HAP-1 (cell line): ENCODE measurements at regions not wholly inside any gene's neighbourhood (a gene's known extent, or its start where the extent isn't known, plus 50 kb on each side); places are given as distances from the start of the nearest gene placed in this dataset.

Experiments used
- DNase-seq, 2 experiments: peaks; one replicate each; pipeline ENCODE4 v3.0.0-alpha.2; 2016 to 2020; ENCODE audit warnings: low spot score in 2 of 2
- H3K27me3 ChIP-seq: fragments of 250-450 bp; sonication (Bioruptor Pico); 2 replicates; pipeline ENCODE4 v1.5.1; 2020; ENCODE audit warnings: low read depth, mild to moderate bottlenecking, moderate library complexity
- H3K36me3 ChIP-seq: fragments of 250-450 bp; sonication (Bioruptor Pico); replicated peaks from 2 replicates; pipeline ENCODE4 v1.5.1; 2020; ENCODE audit warnings: mild to moderate bottlenecking
- H3K4me1 ChIP-seq: fragments of 250-450 bp; sonication (Bioruptor Pico); 2 replicates; pipeline ENCODE4 v1.5.1; 2020; ENCODE audit warnings: mild to moderate bottlenecking
- H3K4me3 ChIP-seq: fragments of 250-450 bp; sonication (Bioruptor Pico); 2 replicates; pipeline ENCODE4 v1.5.1; 2020; ENCODE audit warnings: mild to moderate bottlenecking, moderate library complexity
- H3K9me3 ChIP-seq: fragments of 250-450 bp; sonication (Bioruptor Pico); 2 replicates; pipeline ENCODE4 v1.5.1; 2020; ENCODE audit warnings: mild to moderate bottlenecking, moderate library complexity
- in situ Hi-C: fragments of 300-500 bp; cut with MboI; formaldehyde crosslinking; loops from 3 replicates; pipeline ENCODE4 v1.14.3; 2020; ENCODE audit warnings: low sequenced_read_pairs, inconsistent platforms, mixed read lengths

DNA sequence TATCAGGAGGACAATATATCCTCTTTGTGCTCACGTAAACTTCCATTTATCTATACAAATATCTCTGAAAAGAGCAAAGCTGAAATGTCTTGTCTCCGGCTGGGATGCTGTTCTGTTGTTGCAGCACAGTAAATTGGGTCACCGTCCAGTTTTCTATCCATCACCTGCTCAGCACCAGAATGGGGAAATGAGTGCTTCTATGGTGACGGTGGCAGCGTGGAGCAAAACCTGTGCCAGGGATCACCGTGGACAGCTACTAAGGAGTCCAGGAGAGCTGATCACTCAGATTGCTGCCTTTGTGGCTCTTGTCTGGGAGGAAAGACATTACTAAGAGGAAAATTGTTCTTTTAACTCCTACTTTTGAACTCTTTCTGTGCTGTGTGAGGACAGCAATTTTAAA, 531.6 kb downstream of the PSAT1 start:
- H3K4me1 ChIP-seq: no peaks in the 10 kb centered on the region
- H3K9me3 ChIP-seq: no peaks in the 10 kb centered on the region
- no peak for DNase-seq
- H3K27me3 ChIP-seq: no peaks in the 10 kb centered on the region; the same call in 1 of the 2 replicates
- H3K4me3 ChIP-seq: no peak overlapping the region
- no peaks in the 10 kb centered on the region for H3K36me3 ChIP-seq
- in situ Hi-C loops: no loop called here

DNA sequence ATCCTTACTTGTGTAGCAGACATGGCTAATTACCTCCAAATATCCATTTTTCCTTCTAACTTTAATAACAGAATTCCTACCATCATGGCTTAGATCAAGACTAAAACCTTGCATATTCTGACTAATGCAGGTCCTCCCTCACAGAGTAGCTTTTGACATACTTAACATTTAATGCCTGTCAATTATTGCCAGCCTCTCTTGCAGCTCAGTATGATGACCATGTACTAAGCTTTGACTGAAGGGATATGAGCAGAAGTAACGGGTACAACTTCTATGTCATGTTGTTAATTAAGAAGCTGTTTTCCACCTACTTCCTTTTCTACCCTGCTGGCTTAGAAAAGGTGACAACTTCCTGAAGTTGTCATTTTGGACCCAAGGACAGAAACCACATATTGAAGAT, 533.4 kb downstream of the PSAT1 start:
- Histone ChIP-seq H3K9me3 (no peaks in the 10 kb centered on the region), H3K4me3 (no peak overlapping the region), H3K36me3 (no peaks in the 10 kb centered on the region), H3K27me3 (no peaks in the 10 kb centered on the region), H3K4me1 (no peaks in the 10 kb centered on the region)
- no peak for DNase-seq
- in situ Hi-C loops: no loop called here

DNA sequence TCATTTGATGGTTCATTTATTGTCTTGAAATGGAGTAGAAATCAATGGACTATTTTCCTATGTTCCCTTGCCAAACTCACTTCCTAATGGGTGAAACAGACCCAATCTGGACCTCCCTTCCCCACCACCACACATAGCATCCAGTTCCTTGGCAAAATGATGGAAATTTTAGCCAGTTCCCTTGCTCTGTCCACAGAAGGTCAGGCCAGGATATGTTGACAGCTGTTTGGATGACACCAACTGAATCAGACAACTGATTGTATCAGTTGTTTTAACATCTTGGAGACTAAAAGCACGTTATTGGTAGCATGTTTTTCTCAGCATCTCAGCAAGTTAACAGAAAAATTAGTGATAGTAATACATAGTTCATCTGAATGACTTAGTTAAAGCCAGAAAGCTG, 534.8 kb downstream of the PSAT1 start:
- Histone ChIP-seq H3K9me3 (no peaks in the 10 kb centered on the region), H3K4me3 (no peak overlapping the region), H3K36me3 (no peaks in the 10 kb centered on the region), H3K27me3 (no peaks in the 10 kb centered on the region), H3K4me1 (no peaks in the 10 kb centered on the region)
- in situ Hi-C loops: no loop called here
- no peak for DNase-seq

DNA sequence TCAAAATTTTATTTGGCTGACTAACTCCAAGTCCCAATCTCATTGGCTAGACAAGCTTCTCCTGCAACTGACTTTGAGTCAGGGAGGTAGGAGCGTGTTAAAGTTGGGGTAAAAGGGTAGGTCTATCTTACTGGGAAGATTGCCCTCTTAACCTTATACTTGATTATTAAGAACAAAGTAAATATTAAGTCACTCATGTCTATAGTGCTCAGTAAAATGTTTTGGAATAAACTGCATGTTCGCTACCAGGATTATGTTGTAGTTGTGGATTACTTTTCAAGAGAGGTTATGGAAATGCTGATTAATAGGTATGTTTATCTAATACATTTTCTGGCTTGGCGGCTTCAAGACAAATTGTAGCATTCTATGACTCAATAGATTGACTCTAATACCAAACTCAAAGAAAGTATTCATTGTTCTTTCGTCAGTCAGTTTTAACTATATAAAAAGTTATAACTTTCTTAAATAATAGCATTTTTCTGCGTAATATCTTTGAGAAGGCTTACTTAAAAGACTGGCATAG, 539.1 kb downstream of the PSAT1 start:
- DNase-seq: no peak
- Histone ChIP-seq H3K4me1 (no peaks in the 10 kb centered on the region), H3K9me3 (no peaks in the 10 kb centered on the region), H3K36me3 (no peaks in the 10 kb centered on the region), H3K27me3 (no peaks in the 10 kb centered on the region), H3K4me3 (no peak overlapping the region)
- in situ Hi-C loops: no loop called here

DNA sequence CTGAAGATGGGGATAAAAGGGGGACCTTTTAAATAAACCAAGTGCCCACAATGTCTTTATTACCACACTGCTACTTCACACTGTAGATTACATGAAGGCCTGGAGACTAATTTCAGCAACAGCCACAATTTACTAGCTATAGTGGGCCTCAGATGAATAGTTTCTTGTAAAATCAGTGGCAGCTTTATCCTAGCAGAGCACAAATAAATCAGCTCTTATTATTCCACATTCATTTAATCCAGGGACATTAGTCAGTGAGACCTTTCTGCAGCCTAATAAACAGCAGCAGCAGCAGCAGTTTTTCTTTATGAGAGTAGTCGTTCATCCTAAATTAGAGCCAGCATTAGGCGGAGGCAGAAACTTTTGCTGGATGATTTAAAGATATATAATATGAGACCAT, 542.3 kb downstream of the PSAT1 start:
- Histone ChIP-seq H3K36me3 (no peaks in the 10 kb centered on the region), H3K9me3 (no peaks in the 10 kb centered on the region), H3K4me3 (no peak overlapping the region), H3K27me3 (no peaks in the 10 kb centered on the region), H3K4me1 (no peaks in the 10 kb centered on the region)
- DNase-seq: no peak
- in situ Hi-C loops: no loop called here

- in situ Hi-C loops: no loop called here
- H3K4me1 ChIP-seq: no peaks in the 10 kb centered on the region
- H3K9me3 ChIP-seq: no peaks in the 10 kb centered on the region
- no peak overlapping the region for H3K4me3 ChIP-seq
- H3K27me3 ChIP-seq: no peaks in the 10 kb centered on the region
- no peak for DNase-seq
- no peaks in the 10 kb centered on the region for H3K36me3 ChIP-seq
These were observed 551.1 kb downstream of the PSAT1 start for GRCh38 chr9:78848061-78848460.

- DNase-seq: no peak
- Histone ChIP-seq H3K4me1 (no peaks in the 10 kb centered on the region), H3K27me3 (peaks cover 3% of the 10 kb centered on the region; the same call in 1 of the 2 replicates), H3K36me3 (no peaks in the 10 kb centered on the region), H3K4me3 (no peak overlapping the region), H3K9me3 (no peaks in the 10 kb centered on the region)
- in situ Hi-C loops: no loop called here
These were observed 559.2 kb downstream of the PSAT1 start for GRCh38 chr9:78856144-78856543.

GRCh38 chr9:78856781-78857180, 559.9 kb downstream of the PSAT1 start:
- H3K36me3 ChIP-seq: no peaks in the 10 kb centered on the region
- no peak overlapping the region for H3K4me3 ChIP-seq
- no peak for DNase-seq
- no peaks in the 10 kb centered on the region for H3K4me1 ChIP-seq
- in situ Hi-C loops: no loop called here
- H3K27me3 ChIP-seq: peaks cover 3% of the 10 kb centered on the region; the same call in 1 of the 2 replicates
- no peaks in the 10 kb centered on the region for H3K9me3 ChIP-seq

DNA sequence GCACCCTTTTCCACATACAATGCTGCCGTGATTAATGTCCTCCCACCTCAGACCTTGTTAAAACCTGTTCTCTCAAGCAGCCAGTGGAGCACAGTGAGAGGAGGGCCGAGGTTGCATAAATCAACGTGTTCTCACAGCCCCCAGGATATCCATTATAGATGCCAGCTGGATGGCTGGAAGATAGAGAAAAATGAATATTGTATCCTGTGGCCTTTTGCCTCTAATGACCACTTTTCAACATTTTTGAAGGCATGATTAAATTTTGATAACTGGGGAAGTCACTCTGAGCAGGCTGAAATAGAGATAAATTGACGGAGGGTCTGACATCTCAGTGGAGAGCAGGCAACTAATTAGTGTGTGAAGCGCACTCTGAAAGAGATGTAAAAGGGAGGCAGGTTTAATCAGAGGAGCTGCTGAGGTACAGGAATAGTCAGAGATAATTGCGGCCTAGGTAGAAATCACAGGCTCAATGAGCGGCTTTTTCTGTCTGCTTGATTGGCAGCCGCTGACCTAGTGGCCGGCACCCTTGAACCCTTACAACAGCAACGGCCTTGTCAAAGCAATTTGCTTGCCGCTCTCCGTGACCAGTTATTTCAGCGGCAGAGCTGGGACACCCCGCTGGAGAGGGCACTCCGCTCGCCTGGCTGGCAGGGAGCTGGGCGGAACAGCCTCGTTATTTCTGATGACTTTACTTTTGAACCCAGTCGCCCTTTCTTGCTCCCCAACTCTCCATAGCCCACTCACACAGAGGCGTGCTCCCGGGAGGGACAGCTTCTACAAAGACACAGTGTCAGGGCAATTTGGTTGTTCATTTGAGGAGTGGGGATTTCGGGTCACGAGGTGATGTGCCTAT, 560.7 kb downstream of the PSAT1 start:
- no peak for DNase-seq

DNA sequence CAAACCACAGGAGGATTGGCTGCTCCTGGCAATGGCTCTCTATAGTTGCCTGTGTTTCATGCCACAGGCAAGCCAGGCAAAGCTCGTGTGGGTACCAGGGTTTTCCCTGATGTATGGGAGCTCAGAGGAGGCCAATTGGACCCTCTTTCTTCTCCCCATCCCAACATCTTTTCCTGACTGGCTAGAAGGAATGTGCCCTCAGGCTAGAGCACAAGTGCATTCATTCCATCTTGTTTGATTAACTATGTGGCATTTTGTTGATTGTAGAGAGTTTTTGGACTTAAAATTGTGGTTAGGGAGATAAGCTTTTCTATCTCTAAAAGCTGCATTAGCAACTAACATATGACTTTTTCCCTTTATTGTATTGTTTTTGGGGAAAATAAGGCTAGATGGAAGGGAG, 561.3 kb downstream of the PSAT1 start:
- Histone ChIP-seq H3K27me3 (peaks cover 3% of the 10 kb centered on the region; the same call in 1 of the 2 replicates), H3K36me3 (no peaks in the 10 kb centered on the region), H3K4me3 (no peak overlapping the region), H3K9me3 (no peaks in the 10 kb centered on the region), H3K4me1 (no peaks in the 10 kb centered on the region)
- DNase-seq: no peak
- in situ Hi-C loops: no loop called here

More for the DNA sequence above, 560.7 kb downstream of the PSAT1 start:
- H3K4me3 ChIP-seq: no peak overlapping the region
- H3K9me3 ChIP-seq: no peaks in the 10 kb centered on the region
- H3K27me3 ChIP-seq: peaks cover 3% of the 10 kb centered on the region; the same call in 1 of the 2 replicates
- H3K4me1 ChIP-seq: no peaks in the 10 kb centered on the region
- in situ Hi-C loops: no loop called here
- H3K36me3 ChIP-seq: no peaks in the 10 kb centered on the region

DNA sequence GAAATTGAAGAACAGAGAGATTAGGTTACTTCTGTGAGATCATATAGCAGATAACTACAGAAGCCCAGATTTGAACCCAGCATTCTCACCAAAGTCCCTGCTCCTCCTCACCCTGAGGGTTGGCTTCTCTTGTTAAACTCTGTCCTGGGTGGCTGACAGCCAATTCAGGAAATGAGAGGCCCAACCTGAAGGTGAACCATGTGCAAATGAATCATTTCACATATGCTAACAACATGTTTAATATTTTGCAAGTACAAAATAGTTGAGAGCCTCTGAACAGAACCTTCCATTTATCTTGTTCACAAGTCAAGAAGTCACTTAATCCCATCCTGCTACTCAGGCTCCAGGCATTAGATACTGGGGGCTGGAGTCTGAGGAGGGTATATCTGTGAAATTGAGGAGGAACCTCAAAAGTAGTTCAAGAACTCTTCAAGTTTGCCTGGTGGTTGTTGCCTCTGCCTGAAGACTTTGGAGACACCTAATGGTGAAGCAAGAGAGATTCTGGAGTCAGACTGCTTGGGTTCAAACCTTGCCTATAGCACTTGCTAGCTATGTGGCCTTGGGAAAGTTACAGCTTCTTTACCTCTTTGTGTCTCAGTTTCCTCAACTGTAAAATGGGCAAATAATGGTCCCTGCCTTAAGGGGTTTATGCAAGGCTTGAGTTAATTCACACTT, 564.0 kb downstream of the PSAT1 start:
- H3K27me3 ChIP-seq: no peaks in the 10 kb centered on the region
- in situ Hi-C loops: no loop called here
- H3K4me3 ChIP-seq: no peak overlapping the region
- no peaks in the 10 kb centered on the region for H3K4me1 ChIP-seq
- DNase-seq: no peak
- no peaks in the 10 kb centered on the region for H3K36me3 ChIP-seq
- H3K9me3 ChIP-seq: no peaks in the 10 kb centered on the region

DNA sequence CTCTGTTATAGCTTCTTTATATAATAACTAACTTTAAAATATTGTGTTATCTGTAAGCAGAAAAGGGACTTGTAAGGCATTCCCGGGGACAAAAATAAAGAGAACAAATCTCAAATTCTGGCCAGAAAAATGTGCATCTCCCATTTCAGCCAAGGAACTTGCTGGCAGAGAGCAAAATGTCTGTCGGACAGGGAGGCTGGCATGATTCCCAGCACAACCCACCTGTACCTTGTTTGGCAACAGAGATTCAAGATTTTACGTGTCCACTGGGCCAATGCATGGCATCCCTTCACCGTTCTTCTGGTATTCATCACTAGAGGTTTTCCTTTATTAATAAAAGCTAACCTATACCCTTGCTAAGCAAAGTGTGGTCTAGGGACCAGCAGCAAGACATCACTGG, 566.6 kb downstream of the PSAT1 start:
- no peak for DNase-seq
- in situ Hi-C loops: no loop called here

GRCh38 chr9:78865737-78866136, 568.8 kb downstream of the PSAT1 start:
- H3K4me3 ChIP-seq: no peak overlapping the region
- DNase-seq: peak; percentile 14 to 28
- in situ Hi-C loops: no loop called here
- no peaks in the 10 kb centered on the region for H3K36me3 ChIP-seq
- H3K9me3 ChIP-seq: no peaks in the 10 kb centered on the region
- H3K4me1 ChIP-seq: no peaks in the 10 kb centered on the region
- H3K27me3 ChIP-seq: no peaks in the 10 kb centered on the region

More for the DNA sequence above, 566.6 kb downstream of the PSAT1 start:
- H3K9me3 ChIP-seq: no peaks in the 10 kb centered on the region
- no peaks in the 10 kb centered on the region for H3K4me1 ChIP-seq
- H3K36me3 ChIP-seq: no peaks in the 10 kb centered on the region
- H3K4me3 ChIP-seq: no peak overlapping the region
- H3K27me3 ChIP-seq: no peaks in the 10 kb centered on the region
